Globus pallidus (tissue), 1 donor: ENCODE measurements at regions not wholly inside any gene's neighbourhood (a gene's known extent, or its start where the extent isn't known, plus 50 kb on each side); places are given as distances from the start of the nearest gene placed in this dataset.

ENCODE experiments used
- DNase-seq: peaks from one replicate; pipeline ENCODE4 v3.0.0-alpha.2; 2015; ENCODE audit warnings: low spot score

GRCh38 chr12:91577586-91578539 is 395.2 kb upstream of the DCN start:
- DNase-seq = no peak

GRCh38 chr12:91576432-91576831 is 393.8 kb upstream of the DCN start:
- DNase-seq = no peak

- DNase-seq = no peak
These were observed 393.0 kb upstream of the DCN start for GRCh38 chr12:91575630-91576029.

- DNase-seq = no peak
These were observed 392.4 kb upstream of the DCN start for GRCh38 chr12:91574975-91575374.

GRCh38 chr12:91574391-91574790 is 391.8 kb upstream of the DCN start:
- DNase-seq = no peak

- no peak for DNase-seq
These were observed 390.3 kb upstream of the DCN start for GRCh38 chr12:91572869-91573268.

GRCh38 chr12:91567100-91567485 is 384.5 kb upstream of the DCN start:
- no peak for DNase-seq

- DNase-seq = no peak
These were observed 383.9 kb upstream of the DCN start for GRCh38 chr12:91566328-91567099.

- DNase-seq = no peak
These were observed 383.2 kb upstream of the DCN start for GRCh38 chr12:91565846-91566245.

GRCh38 chr12:91565246-91565645 is 382.6 kb upstream of the DCN start:
- DNase-seq = no peak

- DNase-seq = no peak
These were observed 380.6 kb upstream of the DCN start for GRCh38 chr12:91563011-91563765.

GRCh38 chr12:91562476-91562875 is 379.9 kb upstream of the DCN start:
- no peak for DNase-seq

GRCh38 chr12:91561958-91562325 is 379.3 kb upstream of the DCN start:
- DNase-seq = no peak

GRCh38 chr12:91561301-91561957 is 378.8 kb upstream of the DCN start:
- DNase-seq = no peak

GRCh38 chr12:91556909-91557308 is 374.3 kb upstream of the DCN start:
- no peak for DNase-seq

GRCh38 chr12:91555436-91556415 is 373.1 kb upstream of the DCN start:
- no peak for DNase-seq

GRCh38 chr12:91551927-91552326 is 369.3 kb upstream of the DCN start:
- DNase-seq = peak; percentile 45

GRCh38 chr12:91551242-91551641 is 368.6 kb upstream of the DCN start:
- DNase-seq = no peak

- DNase-seq = no peak
These were observed 360.0 kb upstream of the DCN start for GRCh38 chr12:91542666-91543065.

- DNase-seq = no peak
These were observed 359.4 kb upstream of the DCN start for GRCh38 chr12:91542067-91542466.

- DNase-seq = no peak
These were observed 355.8 kb upstream of the DCN start for GRCh38 chr12:91538418-91538817.
